AG09309 (cell line): ENCODE measurements at regions not wholly inside any gene's neighbourhood (a gene's known extent, or its start where the extent isn't known, plus 50 kb on each side); places are given as distances from the start of the nearest gene placed in this dataset.

Experiments
- DNase-seq: peaks from one replicate; pipeline ENCODE4 v3.0.0-alpha.2; 2010; ENCODE audit warnings: low read depth
- H3K4me3 ChIP-seq: 2 replicates; pipeline ENCODE4 v1.5.1; 2011; ENCODE audit warnings: mild to moderate bottlenecking, low read depth, low read length, moderate library complexity; ENCODE audit not compliant: control insufficient read depth
- CTCF ChIP-seq: IDR thresholded peaks from 2 replicates; pipeline ENCODE4 v1.5.1; 2011; ENCODE audit warnings: mild to moderate bottlenecking, low read depth, low read length, inconsistent platforms; ENCODE audit not compliant: insufficient read depth, control insufficient read depth; ENCODE audit errors: missing control alignments

GRCh38 chr4:56253666-56254305, 133.5 kb downstream of the AASDH start:
- no peak overlapping the region for H3K4me3 ChIP-seq
- no peak for TF ChIP-seq CTCF
- no peak for DNase-seq

- DNase-seq: no peak
- TF ChIP-seq CTCF: no peak
- H3K4me3 ChIP-seq: no peak overlapping the region
Measured at GRCh38 chr4:56252561-56253152, 134.6 kb downstream of the AASDH start.

DNA sequence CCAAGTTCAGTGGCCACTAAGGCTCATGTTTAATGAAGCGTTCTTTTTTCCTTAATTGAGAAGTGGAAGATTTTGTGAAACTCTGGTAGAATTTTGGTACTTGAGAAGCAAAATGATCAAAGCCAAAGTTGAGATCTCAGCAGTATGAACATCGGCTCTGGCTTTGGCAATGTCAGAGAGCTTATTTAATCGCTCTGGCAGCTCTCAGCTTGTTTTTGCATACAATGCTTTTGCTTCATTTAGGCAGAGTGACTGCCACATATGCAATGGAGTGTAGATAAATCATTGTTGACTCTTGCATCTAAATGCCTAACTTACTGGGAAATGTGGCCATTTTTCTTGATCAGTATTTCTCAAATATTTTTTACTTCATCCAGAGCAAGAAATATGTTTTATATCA, 135.7 kb downstream of the AASDH start:
- no peak overlapping the region for H3K4me3 ChIP-seq
- TF ChIP-seq CTCF: no peak
- no peak for DNase-seq

- no peak for DNase-seq
- no peak for TF ChIP-seq CTCF
- H3K4me3 ChIP-seq: no peak overlapping the region
Measured at GRCh38 chr4:56250776-56251175, 136.5 kb downstream of the AASDH start.

GRCh38 chr4:56247646-56248045, 139.6 kb downstream of the AASDH start:
- TF ChIP-seq CTCF: no peak
- no peak overlapping the region for H3K4me3 ChIP-seq
- no peak for DNase-seq

DNA sequence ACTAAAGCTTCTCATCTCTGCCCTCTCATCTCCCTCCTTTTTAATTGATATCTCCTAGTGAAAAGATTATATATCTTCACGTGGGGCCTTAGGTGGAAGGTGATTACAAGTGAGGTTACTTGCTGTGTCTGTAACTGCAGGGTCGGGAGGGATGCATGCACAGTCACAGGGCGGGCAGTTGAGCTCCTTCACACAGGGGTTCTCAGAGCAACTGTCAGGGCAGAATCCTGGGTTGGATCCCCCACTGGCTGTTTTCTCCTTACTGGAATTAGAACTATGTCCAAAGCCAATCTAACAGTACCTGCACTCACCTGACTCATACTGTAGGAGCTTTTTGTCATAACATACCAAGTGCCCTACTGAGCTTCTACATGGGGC, 141.1 kb downstream of the AASDH start:
- no peak overlapping the region for H3K4me3 ChIP-seq
- DNase-seq: no peak
- no peak for TF ChIP-seq CTCF

DNA sequence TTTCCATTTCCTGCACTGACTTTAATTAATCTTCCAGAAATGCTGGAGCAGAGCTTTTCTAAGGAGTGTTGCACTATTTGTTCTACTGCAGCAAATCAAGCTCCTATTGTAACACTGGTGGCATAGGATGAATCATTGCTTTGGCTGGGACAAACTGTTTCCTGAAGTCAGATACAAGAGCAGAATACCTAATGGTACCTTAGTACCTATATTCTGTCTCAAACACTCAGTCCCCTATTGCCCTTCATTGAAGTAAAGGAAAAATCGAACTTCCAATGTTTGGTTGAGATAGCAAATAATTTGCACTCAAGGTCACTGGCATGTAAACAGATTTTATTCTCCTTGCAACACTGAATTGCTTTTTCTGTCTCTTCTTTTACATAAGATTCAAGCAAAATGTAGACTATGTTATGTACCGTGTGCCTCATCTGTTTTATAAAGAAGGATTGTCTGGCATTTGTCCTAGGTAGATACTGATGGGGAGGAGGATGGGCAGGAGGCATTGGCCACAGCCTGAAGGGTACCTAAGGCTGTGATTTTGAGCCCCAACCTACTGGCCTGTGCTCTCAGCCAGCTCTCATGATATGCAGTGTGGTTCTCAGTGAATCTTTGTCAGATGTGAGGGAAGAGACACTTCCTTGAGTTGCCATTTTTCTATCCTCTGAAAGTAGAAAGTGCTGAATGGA, 141.6 kb downstream of the AASDH start:
- no peak overlapping the region for H3K4me3 ChIP-seq
- DNase-seq: no peak
- no peak for TF ChIP-seq CTCF
